GM19328 (cell line): ENCODE measurements at regions not wholly inside any gene's neighbourhood (a gene's known extent, or its start where the extent isn't known, plus 50 kb on each side); places are given as distances from the start of the nearest gene placed in this dataset.
"Not testable (repeated sequence)": the region's sequence is repeated elsewhere in the genome, so short reads cannot be mapped to it uniquely, and the experiment has no call there.

ENCODE experiments used
- ATAC-seq: cut with Tn5 transposase; IDR thresholded peaks from one replicate; pipeline ENCODE4 v1.9.1; 2021; ENCODE audit warnings: mild to moderate bottlenecking, moderate library complexity; ENCODE audit not compliant: unreplicated experiment

DNA sequence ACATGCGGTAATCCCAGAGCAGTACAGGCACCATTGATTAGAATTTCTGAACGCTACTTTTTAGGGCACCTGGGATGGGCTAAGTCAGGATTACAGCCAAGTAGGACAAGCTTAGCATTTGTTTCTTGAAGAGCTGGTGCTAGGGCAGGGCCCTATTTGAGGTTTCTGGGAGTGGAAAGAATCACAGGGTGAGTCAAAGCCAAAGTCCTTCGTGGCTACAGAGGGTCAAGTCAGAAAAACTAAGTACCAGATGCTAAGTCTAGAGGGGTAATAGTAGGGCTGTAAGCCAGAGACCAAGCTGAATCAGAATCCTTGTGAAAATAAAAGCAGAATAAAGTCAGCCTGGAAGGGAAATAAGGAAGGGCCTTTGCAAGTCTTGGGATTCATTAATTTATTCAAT, 448.6 kb downstream of the ZIC3 start:
- ATAC-seq, result no peak

DNA sequence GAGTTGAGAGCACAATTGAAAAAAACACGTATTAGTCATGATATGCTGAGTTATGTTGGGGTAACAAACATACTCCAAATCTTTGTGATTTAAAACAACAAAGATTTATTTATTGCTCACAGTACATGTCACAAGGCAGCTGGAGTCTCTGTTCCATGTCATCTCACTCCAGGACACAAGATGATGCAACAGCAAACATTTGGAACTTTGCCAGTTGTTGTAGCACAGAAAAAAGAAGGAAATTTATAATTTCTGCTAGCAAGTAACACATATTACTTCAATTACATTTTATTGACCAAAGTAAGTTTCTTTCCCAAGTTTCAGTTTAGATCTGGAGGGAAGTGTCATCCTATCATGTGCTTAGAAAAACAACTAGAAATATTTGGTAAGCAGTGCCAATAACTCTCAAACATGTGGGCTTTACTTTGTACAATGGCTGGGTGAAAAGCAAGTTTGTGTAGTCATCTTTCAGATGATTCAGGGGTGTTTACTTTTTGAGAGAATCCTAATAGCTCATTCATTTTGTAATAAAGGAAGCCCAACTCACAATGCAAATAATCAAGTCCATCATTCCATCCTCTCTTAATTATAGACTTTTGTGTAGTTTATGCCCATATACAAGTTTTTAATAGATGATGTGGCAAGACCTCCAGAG, 452.3 kb downstream of the ZIC3 start:
- no peak for ATAC-seq

DNA sequence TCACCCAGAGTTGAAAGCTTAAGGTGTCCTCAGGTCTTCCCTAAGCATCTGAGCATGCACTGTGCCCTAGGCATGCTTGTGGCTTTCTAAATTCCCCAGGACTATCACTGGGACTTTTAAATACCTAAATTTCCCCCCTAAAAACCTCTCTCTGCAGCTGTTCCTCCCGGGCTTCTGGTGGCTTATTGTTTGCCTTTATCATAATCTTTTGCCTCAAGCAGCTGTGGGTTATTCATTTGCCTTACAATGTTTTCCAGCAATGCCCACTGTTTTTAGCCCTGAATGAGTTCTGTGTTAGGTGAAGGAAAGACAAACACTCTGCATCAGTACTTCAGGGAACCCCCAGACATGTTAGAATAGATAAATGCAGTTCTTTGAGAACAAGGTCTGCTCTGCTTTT, 455.0 kb downstream of the ZIC3 start:
- ATAC-seq, result no peak

DNA sequence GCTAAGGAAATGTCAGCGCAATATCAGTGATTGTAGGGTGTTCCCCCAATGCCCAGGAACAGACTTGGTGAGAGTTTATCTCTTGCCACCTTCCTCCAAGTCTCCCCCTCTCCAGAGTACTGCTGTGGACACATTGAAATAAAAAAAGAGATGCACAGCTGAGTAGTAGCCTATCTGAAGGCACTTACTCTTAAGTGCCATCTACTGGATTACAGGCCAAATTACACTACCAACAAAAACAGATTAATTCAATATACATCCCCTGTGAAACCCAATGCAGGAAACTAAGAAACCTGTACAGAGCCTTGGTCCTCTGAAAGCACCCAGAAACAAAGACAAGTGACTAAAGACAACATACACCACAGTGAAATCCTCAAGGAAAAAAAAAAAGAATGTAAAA, 460.3 kb downstream of the ZIC3 start:
- ATAC-seq, result peak; percentile 57

DNA sequence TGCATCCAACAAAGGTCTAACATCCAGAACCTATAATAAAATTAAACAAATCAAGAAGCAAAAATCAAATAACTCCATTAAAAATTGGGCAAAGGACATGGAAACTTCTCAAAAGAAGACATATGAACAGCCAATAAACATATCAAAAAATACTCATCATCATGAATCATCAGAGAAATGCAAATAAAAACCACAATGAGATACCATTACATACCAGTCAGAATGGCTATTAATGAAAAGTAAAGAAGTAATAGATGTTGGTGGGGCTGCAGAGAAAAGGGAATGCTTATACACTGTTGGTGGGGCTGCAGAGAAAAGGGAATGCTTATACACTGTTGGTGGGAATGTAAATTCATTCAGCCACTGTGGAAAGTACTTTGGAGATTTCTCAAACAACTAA, 465.8 kb downstream of the ZIC3 start:
- no peak for ATAC-seq

DNA sequence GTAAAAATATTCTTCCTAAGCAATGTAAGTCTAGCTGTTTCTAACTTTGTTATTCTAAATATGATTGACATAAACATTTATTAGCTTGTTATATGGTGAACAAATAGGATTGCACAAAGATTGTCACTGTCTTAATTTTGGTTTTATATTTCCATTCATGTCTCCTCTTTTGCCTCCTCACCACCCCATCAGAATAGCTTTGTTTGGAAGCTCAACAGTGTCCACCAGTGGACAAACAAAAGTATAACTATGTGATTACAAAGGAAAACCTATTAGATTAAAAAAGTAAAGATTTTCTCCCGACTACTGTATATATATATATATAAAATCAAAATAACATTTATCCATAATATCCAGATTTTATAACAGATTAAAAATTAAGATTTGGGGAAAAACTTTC, 468.2 kb downstream of the ZIC3 start:
- ATAC-seq, result no peak

DNA sequence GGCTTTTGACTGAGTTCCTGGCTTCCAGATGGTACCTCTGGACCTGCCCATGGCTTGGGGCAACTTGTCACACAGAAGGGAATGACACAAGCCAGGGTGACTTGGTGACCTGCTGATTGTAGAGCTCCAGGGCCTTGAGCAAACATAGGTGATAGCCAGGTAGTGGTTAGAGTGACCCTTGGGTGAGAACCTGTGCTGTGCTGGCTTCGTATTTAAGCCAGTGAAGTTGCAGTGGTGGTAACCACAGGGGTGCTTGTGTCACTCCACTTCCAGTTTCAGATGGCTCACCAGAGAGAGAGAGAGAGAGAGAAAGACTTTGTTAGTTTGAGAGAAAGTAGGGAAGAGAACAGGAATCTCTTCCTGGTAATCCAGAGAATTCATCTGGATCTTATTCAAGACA, 471.6 kb downstream of the ZIC3 start:
- no peak for ATAC-seq

DNA sequence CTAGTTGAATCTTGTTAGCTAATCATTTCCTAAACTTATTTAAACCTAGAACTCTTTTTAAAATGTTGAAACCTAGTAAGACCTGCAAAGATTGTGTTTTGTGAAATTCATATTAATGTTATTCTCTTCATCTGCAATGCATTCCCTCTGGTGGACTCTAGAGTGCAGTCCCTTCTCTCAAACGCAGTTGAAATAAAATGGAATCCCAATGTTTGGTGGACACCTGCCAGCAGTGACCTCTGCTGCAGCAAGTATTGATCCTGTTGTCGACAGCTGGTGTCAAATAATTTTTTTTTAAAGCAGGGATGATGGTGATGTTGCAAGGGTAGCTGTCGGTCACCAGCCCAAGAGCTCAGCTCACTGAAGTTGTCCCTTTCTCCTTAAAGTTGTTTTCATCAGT, 492.0 kb downstream of the ZIC3 start:
- ATAC-seq, result no peak

DNA sequence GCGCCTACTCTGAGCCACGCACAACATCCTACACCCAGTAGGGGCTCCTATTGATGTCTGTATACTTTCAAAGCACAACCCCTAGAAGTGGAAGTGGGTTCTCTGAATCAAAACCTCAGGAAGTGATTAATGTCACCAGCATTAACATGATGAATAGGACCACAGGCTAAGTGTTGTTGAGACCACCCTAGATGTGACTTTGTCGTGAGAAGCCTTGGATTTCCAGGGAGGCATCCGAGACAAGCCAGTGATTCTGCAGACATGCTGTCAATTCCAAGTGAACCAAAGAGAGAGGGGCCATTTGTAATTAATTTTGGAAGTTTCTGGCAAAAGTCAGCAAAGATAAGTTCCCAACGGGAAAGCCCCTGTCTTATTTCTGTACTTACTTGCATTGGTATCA, 493.0 kb downstream of the ZIC3 start:
- ATAC-seq, result no peak

DNA sequence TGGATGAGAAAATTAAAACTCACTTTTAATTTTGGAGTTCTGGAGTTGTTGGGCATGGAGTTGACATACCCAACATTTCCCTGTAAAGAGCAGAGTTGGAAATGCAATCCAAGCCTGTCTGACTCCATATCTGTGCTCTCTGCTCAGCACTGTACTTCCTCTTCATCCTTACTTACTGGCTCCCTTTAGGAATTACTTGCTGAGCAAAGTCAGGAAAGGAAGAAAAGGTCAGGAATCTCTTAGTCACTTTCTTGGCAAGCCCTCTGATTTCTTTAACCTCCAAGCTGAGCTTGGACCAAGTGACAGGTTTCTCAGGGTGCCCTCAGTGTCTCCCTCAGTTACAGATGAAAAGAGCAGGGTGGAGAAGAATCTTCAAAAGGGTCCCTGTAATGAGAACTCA, 501.5 kb downstream of the ZIC3 start:
- no peak for ATAC-seq

DNA sequence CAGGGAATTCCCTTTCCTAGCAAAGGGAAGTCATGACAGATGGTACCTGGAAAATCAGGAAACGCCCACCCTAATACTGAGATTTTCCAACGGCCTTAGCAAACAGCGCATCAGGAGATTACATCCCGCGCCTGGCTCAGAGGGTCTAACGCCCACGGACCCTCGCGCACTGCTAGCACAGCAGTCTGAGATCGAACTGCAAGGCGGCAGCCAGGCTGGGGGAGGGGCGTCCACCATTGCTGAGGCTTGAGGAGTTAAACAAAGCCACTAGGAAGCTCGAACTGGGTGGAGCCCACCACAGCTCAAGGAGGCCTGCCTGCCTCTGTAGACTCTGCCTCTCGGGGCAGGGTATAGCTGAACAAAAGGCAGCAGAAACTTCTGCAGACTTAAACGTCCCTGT, 507.7 kb downstream of the ZIC3 start:
- ATAC-seq, result no peak

DNA sequence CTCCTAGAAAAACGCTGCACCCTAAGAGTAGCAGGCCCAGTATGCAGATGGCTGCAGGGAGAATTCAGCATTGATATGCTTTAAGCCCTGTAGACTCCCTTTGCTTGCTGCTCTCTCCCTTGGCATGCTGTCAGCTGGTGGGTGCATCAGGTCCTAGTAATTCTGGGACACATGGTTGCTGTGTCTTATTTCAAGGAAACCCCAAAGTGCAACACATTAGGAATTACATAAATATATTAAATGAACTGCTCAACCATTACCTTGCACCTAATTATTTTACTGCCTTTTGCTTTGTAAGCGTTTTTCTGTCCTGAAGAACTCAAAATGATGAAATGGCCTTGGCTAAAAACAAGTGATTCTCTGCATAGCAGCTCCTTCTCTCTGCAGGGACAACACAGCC, 516.3 kb downstream of the ZIC3 start:
- ATAC-seq, result no peak

DNA sequence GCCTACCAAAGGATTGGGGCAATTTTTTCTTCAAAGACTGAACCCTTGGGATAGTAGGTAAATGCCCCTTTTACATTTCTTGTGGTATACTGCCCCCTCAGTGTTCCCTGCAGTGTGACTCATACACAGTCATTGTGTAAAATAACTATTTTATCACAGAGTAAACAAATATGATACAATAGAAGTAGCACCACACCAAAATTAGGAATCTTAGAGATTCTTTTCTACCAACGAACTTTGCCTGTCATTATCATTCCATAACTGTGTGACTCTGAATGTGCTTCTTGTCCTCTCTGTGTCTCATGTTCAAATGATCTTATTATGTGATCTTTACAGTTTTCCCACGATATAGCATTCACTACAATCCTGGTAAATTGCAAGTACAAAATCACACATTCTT, 517.0 kb downstream of the ZIC3 start:
- no peak for ATAC-seq

DNA sequence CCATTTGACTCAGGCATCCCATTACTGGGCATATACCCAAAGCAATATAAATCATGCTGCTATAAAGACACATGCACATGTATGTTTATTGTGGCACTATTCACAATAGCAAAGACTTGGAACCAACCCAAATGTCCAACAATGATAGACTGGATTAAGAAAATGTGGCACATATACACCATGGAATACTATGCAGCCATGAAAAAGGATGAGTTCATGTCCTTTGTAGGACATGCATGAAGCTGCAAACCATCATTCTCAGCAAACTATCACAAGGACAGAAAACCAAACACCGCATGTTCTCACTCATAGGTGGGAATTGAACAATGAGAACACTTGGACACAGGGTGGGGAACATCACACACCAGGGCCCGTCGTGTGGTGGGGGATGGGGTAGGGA, 545.0 kb downstream of the ZIC3 start:
- not testable (repeated sequence) for ATAC-seq

DNA sequence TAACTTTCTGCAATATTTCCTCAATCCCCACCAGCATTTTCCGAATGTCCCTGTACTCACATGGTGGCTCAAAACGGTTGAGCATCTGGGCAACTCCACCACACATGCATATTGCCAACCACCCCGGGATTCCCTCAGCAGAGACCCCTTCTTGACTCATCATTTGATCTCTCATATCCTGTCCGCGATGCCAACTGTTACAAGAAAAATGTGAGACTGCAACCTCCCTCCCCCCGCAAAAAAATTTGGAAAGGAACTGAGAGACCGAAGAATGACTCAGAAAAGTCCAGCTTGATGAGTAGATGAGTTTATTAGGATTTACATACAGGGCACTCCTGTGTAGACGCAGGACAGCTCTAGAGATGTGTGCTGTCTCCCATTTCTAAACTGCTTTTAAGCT, 561.4 kb downstream of the ZIC3 start:
- no peak for ATAC-seq

DNA sequence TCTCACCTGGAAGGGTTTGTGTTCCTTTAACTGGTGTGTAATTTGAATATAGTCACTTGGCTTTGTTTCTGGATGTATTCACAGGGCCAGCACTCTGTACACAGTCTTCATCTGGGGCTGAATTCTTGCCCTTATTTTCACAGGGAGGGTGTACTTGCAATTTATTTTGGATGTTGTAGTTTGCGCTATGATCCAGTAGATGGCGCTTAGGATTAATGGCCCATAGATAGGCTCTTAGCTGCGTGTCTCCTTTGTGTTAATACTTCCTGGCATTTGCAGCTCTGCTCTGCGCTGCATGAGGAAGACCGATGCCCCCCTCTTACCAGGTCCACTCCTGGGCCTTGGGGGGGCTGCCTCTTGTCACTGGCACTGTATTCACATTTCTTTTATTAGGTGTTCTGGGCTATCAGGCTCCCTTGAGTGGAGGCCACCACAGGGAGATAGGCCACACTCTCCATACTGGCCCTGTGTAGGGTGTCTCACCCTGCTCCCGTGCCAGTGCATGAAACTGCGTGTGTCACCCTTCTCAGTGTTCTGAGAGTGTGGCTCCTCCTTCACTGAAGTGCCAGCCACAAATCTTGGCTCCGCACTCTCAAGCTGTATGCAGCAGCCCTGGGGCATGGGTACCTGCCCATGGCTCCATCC, 562.2 kb downstream of the ZIC3 start:
- peak; percentile 66 for ATAC-seq

DNA sequence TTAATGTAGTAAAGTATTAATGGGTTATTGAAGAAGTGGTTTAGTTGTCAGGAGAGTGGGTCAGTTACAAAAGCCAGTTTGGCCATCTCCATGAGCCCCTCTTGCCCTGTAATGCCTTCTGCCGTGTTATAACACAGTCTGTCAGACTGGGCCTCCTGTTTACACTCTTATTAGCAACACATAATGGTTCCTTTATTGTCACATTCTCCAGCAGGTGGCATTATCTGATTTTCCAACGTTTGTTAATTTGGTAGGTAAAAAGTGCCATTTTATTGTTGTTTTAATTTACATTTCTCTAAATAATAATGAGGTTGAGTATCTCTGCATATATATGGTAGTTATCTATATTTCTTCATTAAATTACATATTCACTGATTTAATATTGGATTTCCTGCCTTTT, 560.8 kb downstream of the FGF13 start:
- no peak for ATAC-seq

DNA sequence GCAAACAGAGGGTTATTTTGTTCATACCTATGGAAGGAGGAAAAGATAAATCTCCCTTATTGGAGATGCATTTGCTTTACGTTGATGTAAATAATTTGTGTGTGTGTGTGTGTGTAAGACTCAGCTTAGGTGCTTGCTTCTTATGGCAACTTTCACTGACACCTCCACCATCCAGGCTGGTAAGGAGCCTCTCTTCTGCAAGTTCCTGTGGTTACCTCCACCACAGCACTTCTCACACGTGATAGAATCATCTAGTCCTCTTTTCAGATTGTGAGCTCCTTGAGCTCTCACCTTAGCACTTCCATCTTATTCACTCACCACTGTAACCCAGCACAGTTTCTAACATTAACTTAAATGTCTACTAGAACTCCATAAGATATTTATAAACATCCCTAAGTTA, 553.7 kb downstream of the FGF13 start:
- no peak for ATAC-seq

DNA sequence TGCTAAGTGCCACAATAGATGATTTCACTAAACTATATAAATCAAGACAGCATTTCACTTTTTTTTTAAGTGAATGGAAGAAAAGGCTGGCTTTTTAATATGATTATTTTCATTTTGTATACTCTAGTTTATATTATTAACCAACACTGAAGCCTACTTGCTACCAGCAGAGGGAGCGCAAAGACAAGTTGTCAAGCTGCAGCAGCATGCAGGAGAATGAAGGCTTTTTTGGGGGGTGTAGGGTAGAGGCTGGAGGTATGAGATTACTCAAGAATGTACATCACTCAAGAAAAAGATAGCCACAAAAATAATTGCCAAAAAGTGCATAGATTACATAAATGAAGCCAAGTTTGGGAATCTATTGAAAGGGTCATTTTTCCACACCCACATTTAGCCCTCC, 519.5 kb downstream of the FGF13 start:
- no peak for ATAC-seq

DNA sequence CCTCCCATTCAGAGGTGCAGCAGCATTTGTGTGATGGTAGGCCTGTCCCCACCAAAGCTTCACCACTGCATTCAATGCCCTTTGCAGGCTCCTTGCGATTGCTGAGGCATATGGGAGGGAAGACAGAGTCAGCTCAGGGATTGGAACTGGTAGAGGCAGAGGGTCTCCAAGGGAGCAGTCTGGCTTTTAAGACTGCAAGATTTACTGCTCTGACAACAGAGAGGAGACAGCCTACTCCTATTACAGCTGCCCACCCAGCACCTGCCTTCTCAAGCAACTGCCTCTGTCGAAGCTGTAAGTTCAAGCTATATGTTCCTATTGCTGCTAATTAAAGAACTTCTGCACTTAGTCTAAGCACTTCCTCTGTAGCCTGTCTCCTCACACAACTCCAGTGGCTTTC, 481.8 kb downstream of the FGF13 start:
- ATAC-seq, result no peak

DNA sequence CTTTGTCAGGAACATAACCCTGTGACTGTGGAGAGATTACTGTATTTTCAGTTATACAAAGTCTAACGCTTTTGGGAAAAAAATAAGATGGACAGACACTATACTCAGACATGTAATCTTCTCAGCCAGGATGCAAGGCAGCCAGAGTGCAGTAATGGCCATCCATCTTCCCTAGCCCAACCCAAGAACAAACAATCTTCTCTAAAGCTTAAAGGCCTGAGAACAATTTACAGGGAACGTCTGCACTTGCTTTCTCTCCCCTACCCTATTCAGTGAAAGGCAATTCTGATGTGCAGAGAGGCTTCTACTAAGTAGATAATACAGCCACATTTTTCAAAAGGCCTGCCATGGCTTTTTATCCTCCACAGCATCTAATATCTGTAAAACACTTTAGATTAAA, 471.3 kb downstream of the FGF13 start:
- ATAC-seq, result no peak

DNA sequence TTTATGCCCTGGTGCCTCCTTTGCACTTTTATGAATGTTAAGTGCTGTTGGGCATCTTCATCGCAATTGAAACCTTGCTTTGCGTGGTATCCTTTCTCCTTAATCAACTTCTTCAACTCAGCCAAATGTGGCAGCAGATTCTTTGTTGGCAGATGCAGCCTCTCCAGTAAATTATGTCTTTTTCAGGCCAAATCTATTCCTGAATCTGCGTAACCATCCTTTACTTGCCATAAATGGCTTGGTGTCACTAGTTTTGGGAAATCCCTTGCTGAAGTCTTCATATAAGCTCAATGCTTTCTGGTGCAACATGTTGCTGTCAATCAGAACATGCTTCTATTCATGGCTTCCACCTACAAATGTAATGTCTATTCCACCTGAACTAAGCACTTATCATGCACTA, 457.5 kb downstream of the FGF13 start:
- no peak for ATAC-seq

DNA sequence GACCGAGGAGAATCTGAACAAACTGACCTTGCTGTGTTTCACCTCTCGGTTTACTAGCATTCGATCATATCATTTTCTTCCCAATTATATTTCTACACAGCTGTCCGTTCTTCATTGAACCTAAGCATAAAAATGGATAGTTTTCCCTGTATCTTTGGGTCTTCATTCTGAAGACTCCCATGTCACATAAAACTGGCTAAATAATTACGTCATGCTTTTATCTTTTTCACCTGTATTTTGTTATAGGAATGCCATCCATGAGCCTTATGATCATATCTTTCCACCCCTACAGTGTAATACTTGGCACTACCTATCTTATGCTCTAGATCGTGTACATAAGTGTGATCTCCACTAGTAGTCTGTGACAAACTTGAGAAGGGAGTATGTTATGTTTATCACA, 456.1 kb downstream of the FGF13 start:
- ATAC-seq, result no peak
